ENCODE measurements at regions not wholly inside any gene's neighbourhood (a gene's known extent, or its start where the extent isn't known, plus 50 kb on each side); places are given as distances from the start of the nearest gene placed in this dataset.

GRCh38 chr14:55762595-55763232, 182.7 kb downstream of the KTN1 start:
- H3K4me1 Mint-ChIP-seq, result peaks cover 0 to 26% (median 2%) of the 10 kb centered on the region in 7 donors
- DNase-seq (peak in 3 of 9 donors; percentile 11 to 57 (median 22)), ATAC-seq (peak; percentile 81)
- Histone ChIP-seq H3K4me1 (ENCODE audit: control insufficient read depth in 2 of 2, insufficient read depth in 2 of 2, low read length in 2 of 2) (no peaks in the 10 kb centered on the region), H3K4me3 (ENCODE audit: low read length) (no peak overlapping the region), H3K36me3 (ENCODE audit: control insufficient read depth in 2 of 3, insufficient read depth in 3 of 3, low read length in 3 of 3) (no peaks in the 10 kb centered on the region), H3K9me3 (ENCODE audit: control insufficient read depth in 2 of 3, low read length in 3 of 3) (no peaks in the 10 kb centered on the region), H3K27ac (ENCODE audit: low read depth, low read length) (no peak overlapping the region), H3K27me3 (ENCODE audit: control insufficient read depth in 2 of 2, insufficient read depth in 2 of 2, low read length in 2 of 2) (no peaks in the 10 kb centered on the region)
- H3K27me3 Mint-ChIP-seq, result peaks cover under 1 to 7% (median 3%) of the 10 kb centered on the region in 5 donors
- H3K36me3 Mint-ChIP-seq, result peaks cover 0 to 21% (median 0%) of the 10 kb centered on the region in 5 donors
- POLR2A ChIA-PET, result no interaction called here
- peak overlapping the region in 6 of 9 donors; percentile 13 to 91 (median 62) for H3K27ac Mint-ChIP-seq
- H3K9me3 Mint-ChIP-seq, result peaks cover 0 to 12% (median 4%) of the 10 kb centered on the region in 11 donors
- CTCF ChIA-PET, result no interaction called here
- peak overlapping the region in 3 of 10 donors; percentile 6 to 85 (median 50) for H3K4me3 Mint-ChIP-seq
- intact Hi-C loops (cut with micrococcal nuclease), result loop anchor here in 1 of 2 donors (1.0 to 2.0 kb wide), 2 partner anchors 30 to 45 kb away; no protein-coding TSS in a partner anchor

- Histone ChIP-seq H3K36me3 (ENCODE audit: control insufficient read depth in 2 of 3, insufficient read depth in 3 of 3, low read length in 3 of 3) (no peaks in the 10 kb centered on the region), H3K4me1 (ENCODE audit: control insufficient read depth in 2 of 2, insufficient read depth in 2 of 2, low read length in 2 of 2) (no peaks in the 10 kb centered on the region), H3K9me3 (ENCODE audit: control insufficient read depth in 2 of 3, low read length in 3 of 3) (no peaks in the 10 kb centered on the region), H3K27ac (ENCODE audit: low read depth, low read length) (no peak overlapping the region), H3K4me3 (ENCODE audit: low read length) (no peak overlapping the region), H3K27me3 (ENCODE audit: control insufficient read depth in 2 of 2, insufficient read depth in 2 of 2, low read length in 2 of 2) (no peaks in the 10 kb centered on the region)
- intact Hi-C loops (cut with micrococcal nuclease), result no loop called here
- POLR2A ChIA-PET, result no interaction called here
- peaks cover 0 to 19% (median 4%) of the 10 kb centered on the region in 5 donors for H3K36me3 Mint-ChIP-seq
- H3K9me3 Mint-ChIP-seq, result peaks cover 0 to 12% (median 5%) of the 10 kb centered on the region in 11 donors
- H3K4me3 Mint-ChIP-seq, result no peak overlapping the region
- ATAC-seq, result no peak
- peaks cover 0 to 20% (median 2%) of the 10 kb centered on the region in 7 donors for H3K4me1 Mint-ChIP-seq
- DNase-seq, result no peak
- peaks cover 4 to 9% (median 7%) of the 10 kb centered on the region in 5 donors for H3K27me3 Mint-ChIP-seq
- CTCF ChIA-PET, result no interaction called here
- peak overlapping the region in 1 of 9 donors; percentile 27 for H3K27ac Mint-ChIP-seq
Measured at GRCh38 chr14:55764784-55765183, 184.8 kb downstream of the KTN1 start.

DNA sequence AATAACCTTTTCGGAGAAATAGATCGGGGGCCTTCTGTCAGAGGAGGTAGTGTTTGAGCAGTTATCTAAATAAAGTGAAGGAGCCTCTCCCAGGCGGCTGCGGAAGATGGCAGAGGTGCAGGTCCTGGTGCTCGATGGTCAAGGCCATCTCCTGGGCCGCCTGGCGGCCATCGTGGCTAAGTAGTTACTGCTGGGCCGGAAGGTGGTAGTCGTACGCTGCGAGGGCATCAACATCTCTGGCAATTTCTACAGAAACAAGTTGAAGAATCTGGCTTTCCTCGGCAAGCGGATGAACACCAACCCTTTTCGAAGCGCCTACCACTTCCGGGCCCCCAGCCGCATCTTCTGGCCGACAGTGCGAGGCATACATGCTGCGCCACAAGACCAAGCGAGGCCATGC, 186.1 kb downstream of the KTN1 start:
- Mint-ChIP-seq H3K4me1 (peaks cover 0 to 20% (median 2%) of the 10 kb centered on the region in 7 donors), H3K36me3 (peaks cover 0 to 14% (median 4%) of the 10 kb centered on the region in 5 donors), H3K9me3 (peaks cover 0 to 12% (median 5%) of the 10 kb centered on the region in 11 donors), H3K4me3 (no peak overlapping the region), H3K27ac (peak overlapping the region in 1 of 9 donors; percentile 80), H3K27me3 (peaks cover 4 to 13% (median 6%) of the 10 kb centered on the region in 5 donors)
- ChIA-PET CTCF (no interaction called here), POLR2A (no interaction called here)
- H3K27ac ChIP-seq (ENCODE audit: low read depth, low read length), result no peak overlapping the region
- intact Hi-C loops (cut with micrococcal nuclease), result no loop called here
- no peak for DNase-seq
- H3K36me3 ChIP-seq (ENCODE audit: control insufficient read depth in 2 of 3, insufficient read depth in 3 of 3, low read length in 3 of 3), result no peaks in the 10 kb centered on the region
- no peaks in the 10 kb centered on the region for H3K4me1 ChIP-seq (ENCODE audit: control insufficient read depth in 2 of 2, insufficient read depth in 2 of 2, low read length in 2 of 2)
- no peak for ATAC-seq
- no peaks in the 10 kb centered on the region for H3K9me3 ChIP-seq (ENCODE audit: control insufficient read depth in 2 of 3, low read length in 3 of 3)
- no peak overlapping the region for H3K4me3 ChIP-seq (ENCODE audit: low read length)
- H3K27me3 ChIP-seq (ENCODE audit: control insufficient read depth in 2 of 2, insufficient read depth in 2 of 2, low read length in 2 of 2), result no peaks in the 10 kb centered on the region

GRCh38 chr14:55767286-55767685, 187.3 kb downstream of the KTN1 start:
- H3K36me3 Mint-ChIP-seq, result peaks cover 0 to 10% (median 4%) of the 10 kb centered on the region in 5 donors
- Histone ChIP-seq H3K27ac (ENCODE audit: low read depth, low read length) (no peak overlapping the region), H3K4me1 (ENCODE audit: control insufficient read depth in 2 of 2, insufficient read depth in 2 of 2, low read length in 2 of 2) (no peaks in the 10 kb centered on the region), H3K36me3 (ENCODE audit: control insufficient read depth in 2 of 3, insufficient read depth in 3 of 3, low read length in 3 of 3) (no peaks in the 10 kb centered on the region), H3K9me3 (ENCODE audit: control insufficient read depth in 2 of 3, low read length in 3 of 3) (no peaks in the 10 kb centered on the region), H3K4me3 (ENCODE audit: low read length) (no peak overlapping the region), H3K27me3 (ENCODE audit: control insufficient read depth in 2 of 2, insufficient read depth in 2 of 2, low read length in 2 of 2) (no peaks in the 10 kb centered on the region)
- H3K4me1 Mint-ChIP-seq, result peaks cover 0 to 8% (median under 1%) of the 10 kb centered on the region in 7 donors
- intact Hi-C loops (cut with micrococcal nuclease), result no loop called here
- DNase-seq, result no peak
- ChIA-PET POLR2A (no interaction called here), CTCF (no interaction called here)
- no peak overlapping the region for H3K4me3 Mint-ChIP-seq
- peaks cover 0 to 12% (median 5%) of the 10 kb centered on the region in 11 donors for H3K9me3 Mint-ChIP-seq
- H3K27me3 Mint-ChIP-seq, result peaks cover 0 to 18% (median 6%) of the 10 kb centered on the region in 5 donors
- no peak overlapping the region for H3K27ac Mint-ChIP-seq
- no peak for ATAC-seq

GRCh38 chr14:55769877-55770276, 189.9 kb downstream of the KTN1 start:
- no peak for ATAC-seq
- no peak for DNase-seq
- Mint-ChIP-seq H3K4me1 (peaks cover 0 to 2% (median 0%) of the 10 kb centered on the region in 7 donors), H3K4me3 (no peak overlapping the region), H3K27me3 (peaks cover 0 to 20% (median 6%) of the 10 kb centered on the region in 5 donors), H3K36me3 (peaks cover 0 to 7% (median 4%) of the 10 kb centered on the region in 5 donors), H3K27ac (no peak overlapping the region), H3K9me3 (peaks cover 0 to 10% (median 4%) of the 10 kb centered on the region in 11 donors)
- Histone ChIP-seq H3K36me3 (ENCODE audit: control insufficient read depth in 2 of 3, insufficient read depth in 3 of 3, low read length in 3 of 3) (no peaks in the 10 kb centered on the region), H3K4me3 (ENCODE audit: low read length) (no peak overlapping the region), H3K4me1 (ENCODE audit: control insufficient read depth in 2 of 2, insufficient read depth in 2 of 2, low read length in 2 of 2) (no peaks in the 10 kb centered on the region), H3K27me3 (ENCODE audit: control insufficient read depth in 2 of 2, insufficient read depth in 2 of 2, low read length in 2 of 2) (no peaks in the 10 kb centered on the region), H3K9me3 (ENCODE audit: control insufficient read depth in 2 of 3, low read length in 3 of 3) (no peaks in the 10 kb centered on the region), H3K27ac (ENCODE audit: low read depth, low read length) (no peak overlapping the region)
- intact Hi-C loops (cut with micrococcal nuclease), result no loop called here
- ChIA-PET POLR2A (interaction anchor here (0.6 kb wide), 1 partner anchor 267 kb away, joined by 3 read pairs; no protein-coding TSS in a partner anchor), CTCF (no interaction called here)

- Mint-ChIP-seq H3K36me3 (peaks cover 0 to 4% (median 0%) of the 10 kb centered on the region in 5 donors), H3K4me1 (peaks cover 0 to under 1% (median 0%) of the 10 kb centered on the region in 7 donors), H3K4me3 (no peak overlapping the region), H3K27ac (no peak overlapping the region), H3K27me3 (peaks cover 0 to 20% (median 6%) of the 10 kb centered on the region in 5 donors), H3K9me3 (peaks cover 0 to 8% (median 0%) of the 10 kb centered on the region in 11 donors)
- Histone ChIP-seq H3K4me1 (ENCODE audit: control insufficient read depth in 2 of 2, insufficient read depth in 2 of 2, low read length in 2 of 2) (no peaks in the 10 kb centered on the region), H3K27ac (ENCODE audit: low read depth, low read length) (no peak overlapping the region), H3K9me3 (ENCODE audit: control insufficient read depth in 2 of 3, low read length in 3 of 3) (no peaks in the 10 kb centered on the region), H3K36me3 (ENCODE audit: control insufficient read depth in 2 of 3, insufficient read depth in 3 of 3, low read length in 3 of 3) (no peaks in the 10 kb centered on the region), H3K4me3 (ENCODE audit: low read length) (no peak overlapping the region), H3K27me3 (ENCODE audit: control insufficient read depth in 2 of 2, insufficient read depth in 2 of 2, low read length in 2 of 2) (no peaks in the 10 kb centered on the region)
- DNase-seq, result no peak
- ChIA-PET POLR2A (interaction anchor here (0.5 kb wide), 1 partner anchor 553 kb away, joined by 3 read pairs; no protein-coding TSS in a partner anchor), CTCF (no interaction called here)
- intact Hi-C loops (cut with micrococcal nuclease), result no loop called here
- no peak for ATAC-seq
Measured at GRCh38 chr14:55771242-55771981, 191.4 kb downstream of the KTN1 start.
